AG10803 (cell line): ENCODE measurements at regions not wholly inside any gene's neighbourhood (a gene's known extent, or its start where the extent isn't known, plus 50 kb on each side); places are given as distances from the start of the nearest gene placed in this dataset.

ENCODE experiments used
- DNase-seq: peaks from one replicate; pipeline ENCODE4 v3.0.0; 2010; ENCODE audit warnings: low read depth
- H3K4me3 ChIP-seq: 2 replicates; pipeline ENCODE4 v1.5.1; 2011; ENCODE audit warnings: mild to moderate bottlenecking, low read length, control low read depth
- CTCF ChIP-seq: conservative IDR thresholded peaks from 2 replicates; pipeline ENCODE4 v1.5.1; 2011; ENCODE audit warnings: mild to moderate bottlenecking, low read length, control low read depth, inconsistent platforms

DNA sequence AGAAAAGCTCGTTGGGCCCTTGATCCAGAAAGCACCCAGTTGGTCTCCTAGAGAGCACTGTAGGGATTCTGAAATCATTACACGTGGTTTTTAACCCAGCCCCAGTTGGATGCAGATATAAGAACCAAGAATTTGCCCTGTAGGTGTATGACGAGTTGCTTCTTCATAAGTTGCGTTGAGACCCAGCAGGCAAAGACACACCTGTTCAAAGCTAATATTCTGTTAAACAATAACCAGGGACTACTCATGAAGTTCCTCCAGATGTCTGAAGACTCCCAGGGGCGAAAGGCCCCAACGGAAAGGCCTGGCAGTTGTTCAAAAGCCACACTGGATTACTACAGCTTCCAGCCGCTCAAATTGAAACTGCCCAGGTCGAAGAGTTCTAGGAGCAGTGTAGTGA lies 88.6 kb upstream of the HNRNPU start:
- TF ChIP-seq CTCF: no peak
- no peak for DNase-seq
- no peak overlapping the region for H3K4me3 ChIP-seq

DNA sequence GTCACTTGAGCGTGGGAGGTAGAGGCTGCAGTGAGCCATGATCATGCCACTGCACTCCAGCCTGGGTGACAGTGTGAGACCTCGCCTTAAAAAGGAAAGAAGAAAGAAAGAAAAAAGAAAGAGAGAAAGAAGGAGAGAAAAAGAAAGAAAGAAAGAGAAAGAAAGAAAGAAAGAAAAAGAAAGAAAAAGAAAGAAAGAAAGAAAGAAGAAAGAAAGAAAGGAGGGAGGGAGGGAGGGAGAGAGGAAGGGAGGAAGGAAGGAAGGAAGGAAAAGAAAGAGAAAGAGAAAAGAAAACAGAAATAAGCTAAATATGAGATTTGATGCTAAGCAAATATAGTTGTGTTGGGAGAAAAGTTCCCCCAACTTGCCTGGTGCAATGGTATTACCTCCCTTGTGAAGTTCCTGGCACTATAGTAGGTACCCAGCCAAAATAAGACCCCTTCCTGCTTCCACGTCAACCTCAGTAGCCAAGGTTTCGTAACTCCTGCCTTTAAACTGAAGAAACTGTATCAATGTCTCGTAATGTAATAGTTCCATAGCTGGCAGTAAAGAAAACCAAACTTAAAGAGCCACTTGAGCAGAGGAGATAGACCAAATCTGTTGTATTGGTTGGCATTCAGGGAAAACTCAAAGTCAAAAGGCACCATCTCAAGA lies 88.1 kb upstream of the HNRNPU start:
- TF ChIP-seq CTCF: no peak
- DNase-seq: no peak
- no peak overlapping the region for H3K4me3 ChIP-seq

DNA sequence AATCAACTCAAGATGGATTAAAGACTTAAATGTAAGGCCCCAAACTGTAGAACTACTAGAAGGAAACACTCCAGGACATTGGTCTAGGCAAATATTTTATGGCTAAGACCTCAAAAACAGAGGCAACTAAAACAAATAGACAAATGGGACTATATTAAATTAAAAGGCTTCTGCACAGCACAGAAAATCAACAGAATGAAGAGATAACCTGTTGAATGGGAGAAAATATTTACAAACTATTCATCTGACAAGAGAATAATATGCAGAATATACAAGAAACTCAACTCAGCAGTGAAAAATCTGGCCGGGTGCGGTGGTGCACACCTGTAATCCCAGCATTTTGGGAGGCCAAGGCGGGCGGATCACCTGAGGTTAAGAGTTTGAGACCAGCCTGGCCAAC lies 84.1 kb upstream of the HNRNPU start:
- no peak for DNase-seq
- no peak for TF ChIP-seq CTCF
- H3K4me3 ChIP-seq: no peak overlapping the region

- H3K4me3 ChIP-seq: no peak overlapping the region
- DNase-seq: no peak
- TF ChIP-seq CTCF: no peak
Measured at GRCh38 chr1:244945109-244945671, 80.8 kb upstream of the HNRNPU start.

- no peak for TF ChIP-seq CTCF
- H3K4me3 ChIP-seq: no peak overlapping the region
- no peak for DNase-seq
Measured at GRCh38 chr1:244941121-244941520, 76.8 kb upstream of the HNRNPU start.

GRCh38 chr1:244937099-244937498 lies 72.8 kb upstream of the HNRNPU start:
- DNase-seq: no peak
- no peak overlapping the region for H3K4me3 ChIP-seq
- TF ChIP-seq CTCF: no peak

DNA sequence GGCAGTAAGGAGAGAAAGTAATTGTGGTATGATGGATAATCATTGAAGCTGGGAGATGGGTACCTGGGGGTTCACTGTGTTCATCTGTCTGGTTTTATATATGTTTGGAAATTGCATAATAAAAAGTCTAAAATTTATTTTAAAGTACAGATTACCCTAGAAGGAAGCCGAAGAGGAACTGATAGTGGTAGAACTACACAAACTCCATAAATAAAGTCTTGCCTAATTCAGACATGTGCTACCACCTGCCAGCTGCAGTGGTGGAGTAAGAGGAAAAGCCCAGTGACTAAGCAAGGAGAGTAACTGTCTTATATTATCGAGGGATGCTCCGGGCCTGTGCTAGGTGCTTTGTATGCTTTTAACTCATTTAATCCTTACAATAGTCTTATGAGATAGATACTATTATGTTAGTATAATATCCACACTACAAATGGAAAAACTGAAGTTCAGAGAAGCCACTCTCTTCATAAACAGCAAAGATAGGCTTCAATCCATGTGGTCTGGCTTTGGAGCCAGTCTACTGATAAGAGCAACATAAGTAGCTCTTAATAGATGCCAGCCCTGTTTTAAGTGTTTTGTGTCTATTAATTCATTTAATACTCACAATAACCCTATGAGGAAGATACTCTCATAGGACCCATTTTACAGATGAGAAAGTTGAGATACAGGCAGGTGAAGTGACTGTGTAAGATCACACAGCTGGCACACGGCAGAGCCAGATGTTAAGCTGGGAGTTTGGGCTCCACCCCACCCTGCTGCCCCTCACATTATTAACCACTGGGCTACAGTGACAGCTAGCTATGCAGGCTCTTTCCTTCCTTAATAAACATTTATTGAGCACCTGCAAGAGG lies 56.8 kb upstream of the HNRNPU start:
- no peak for TF ChIP-seq CTCF
- no peak for DNase-seq
- no peak overlapping the region for H3K4me3 ChIP-seq
